GM23338 (cell line): ENCODE measurements at regions not wholly inside any gene's neighbourhood (a gene's known extent, or its start where the extent isn't known, plus 50 kb on each side); places are given as distances from the start of the nearest gene placed in this dataset.

Experiments
- ATAC-seq: fragments of 200-7000 bp; cut with Tn5 transposase; 3 replicates; pipeline ENCODE4 v1.9.1; 2020
- DNase-seq: peaks from one replicate; pipeline ENCODE4 v3.0.0-alpha.2; 2015; ENCODE audit warnings: low spot score
- H2AFZ ChIP-seq: fragments of 200-600 bp; sonication (generic); 2 replicates; pipeline ENCODE4 v1.8.0; 2016; ENCODE audit warnings: antibody characterized with exemption, mild to moderate bottlenecking, moderate library complexity
- H3F3A ChIP-seq: fragments of 200-600 bp; sonication (generic); replicated peaks from 2 replicates; pipeline ENCODE4 v1.8.0; 2017; ENCODE audit warnings: antibody characterized with exemption, mixed run types, low read depth
- H3K27ac ChIP-seq: fragments of 200-600 bp; sonication (generic); 2 replicates; pipeline ENCODE4 v1.6.1; 2016; ENCODE audit warnings: low read depth
- H3K27me3 ChIP-seq: fragments of 200-600 bp; sonication (generic); 2 replicates; pipeline ENCODE4 v1.8.0; 2016; ENCODE audit warnings: mild to moderate bottlenecking, mixed run types, moderate library complexity; ENCODE audit not compliant: insufficient read depth
- H3K36me3 ChIP-seq: fragments of 200-600 bp; sonication (generic); 2 replicates; pipeline ENCODE4 v1.8.0; 2016; ENCODE audit warnings: mild to moderate bottlenecking; ENCODE audit not compliant: insufficient read depth
- H3K4me1 ChIP-seq: fragments of 200-600 bp; sonication (generic); 2 replicates; pipeline ENCODE4 v1.8.0; 2016; ENCODE audit warnings: mild to moderate bottlenecking, moderate library complexity; ENCODE audit not compliant: insufficient read depth
- H3K4me2 ChIP-seq: fragments of 200-600 bp; sonication (generic); 2 replicates; pipeline ENCODE4 v1.7.1; 2017; ENCODE audit warnings: mixed run types
- H3K4me3 ChIP-seq: fragments of 200-600 bp; sonication (generic); 2 replicates; pipeline ENCODE4 v1.6.1; 2016; ENCODE audit warnings: mixed run types
- H3K79me2 ChIP-seq: fragments of 200-600 bp; sonication (generic); replicated peaks from 2 replicates; pipeline ENCODE4 v1.8.0; 2017; ENCODE audit warnings: mild to moderate bottlenecking; ENCODE audit not compliant: insufficient read depth
- H3K9me2 ChIP-seq: fragments of 200-600 bp; sonication (generic); 2 replicates; pipeline ENCODE4 v1.8.0; 2017; ENCODE audit not compliant: insufficient read depth
- H4K20me1 ChIP-seq: fragments of 200-600 bp; sonication (generic); replicated peaks from 2 replicates; pipeline ENCODE4 v1.8.0; 2017; ENCODE audit warnings: mild to moderate bottlenecking; ENCODE audit not compliant: insufficient read depth
- H3K27ac Mint-ChIP-seq: 2 replicates; pipeline ENCODE4 v1.8.0; 2020; ENCODE audit warnings: inconsistent platforms, mild to moderate bottlenecking, moderate library complexity, mixed read lengths
- H3K27me3 Mint-ChIP-seq: 3 replicates; pipeline ENCODE4 v1.8.0; 2022; ENCODE audit warnings: low read depth, mild to moderate bottlenecking, moderate library complexity, mixed read lengths, inconsistent platforms; ENCODE audit not compliant: insufficient read depth, poor library complexity
- H3K36me3 Mint-ChIP-seq: 3 replicates; pipeline ENCODE4 v1.8.0; 2021; ENCODE audit warnings: low read depth, mild to moderate bottlenecking, inconsistent platforms, moderate library complexity, mixed read lengths
- H3K4me1 Mint-ChIP-seq: 3 replicates; pipeline ENCODE4 v1.8.0; 2020; ENCODE audit warnings: mild to moderate bottlenecking, inconsistent platforms, mixed read lengths
- H3K4me3 Mint-ChIP-seq: 3 replicates; pipeline ENCODE4 v1.8.0; 2021; ENCODE audit warnings: moderate library complexity, mild to moderate bottlenecking, inconsistent platforms, mixed read lengths
- H3K9me3 Mint-ChIP-seq: 3 replicates; pipeline ENCODE4 v1.8.0; 2020; ENCODE audit warnings: moderate library complexity, mild to moderate bottlenecking, inconsistent platforms, mixed read lengths
- CREB1 ChIP-seq: fragments of 250-450 bp; sonication (Bioruptor Pico); IDR thresholded peaks from 2 replicates; pipeline ENCODE4 v1.5.0; 2020; ENCODE audit warnings: low read depth, mild to moderate bottlenecking, moderate library complexity
- CTCF ChIP-seq, 2 experiments: fragments of 200-600 bp in 1 of 2; sonication (generic) in 1 of 2; conservative IDR thresholded peaks; 2 replicates each; pipeline versions ENCODE4 v1.5.1 to v1.6.1; 2016 to 2017; ENCODE audit warnings: antibody characterized with exemption in 2 of 2, low read depth in 2 of 2, mild to moderate bottlenecking in 2 of 2, moderate library complexity in 1 of 2
- EZH2 ChIP-seq: fragments of 200-600 bp; sonication (generic); IDR thresholded peaks from one replicate; pipeline ENCODE4 v1.8.0; 2017; ENCODE audit warnings: antibody characterized with exemption, mild to moderate bottlenecking, low read depth; ENCODE audit not compliant: unreplicated experiment
- EZH2phosphoT487 ChIP-seq: fragments of 200-600 bp; sonication (generic); IDR thresholded peaks from one replicate; pipeline ENCODE4 v1.8.1; 2018; ENCODE audit warnings: antibody characterized with exemption; ENCODE audit not compliant: unreplicated experiment
- JUNB ChIP-seq: IDR thresholded peaks from one replicate; pipeline ENCODE4 v1.6.1; 2016; ENCODE audit warnings: antibody characterized with exemption; ENCODE audit not compliant: unreplicated experiment
- NANOG ChIP-seq: IDR thresholded peaks from 2 replicates; pipeline ENCODE4 v1.6.1; 2016; ENCODE audit warnings: antibody characterized with exemption, borderline replicate concordance
- POLR2AphosphoS5 ChIP-seq: IDR thresholded peaks from 2 replicates; pipeline ENCODE4 v1.6.1; 2016; ENCODE audit warnings: antibody characterized with exemption, low read depth
- STAT1 ChIP-seq: IDR thresholded peaks from one replicate; pipeline ENCODE4 v1.6.1; 2016; ENCODE audit warnings: antibody characterized with exemption; ENCODE audit not compliant: unreplicated experiment
- ZNF114 ChIP-seq: fragments of 250-450 bp; sonication (Bioruptor Pico); IDR thresholded peaks from 2 replicates; pipeline ENCODE4 v1.5.0; 2020; ENCODE audit warnings: mild to moderate bottlenecking, moderate library complexity
- ZNF331 ChIP-seq: fragments of 250-450 bp; sonication (Bioruptor Pico); IDR thresholded peaks from 2 replicates; pipeline ENCODE4 v1.5.0; 2020; ENCODE audit warnings: low read depth, mild to moderate bottlenecking, moderate library complexity
- TF ChIP-seq, protein P1 (sequence below): fragments of 250-450 bp; sonication (Bioruptor Pico); IDR thresholded peaks from 2 replicates; pipeline ENCODE4 v1.5.0; 2020; ENCODE audit warnings: mild to moderate bottlenecking, moderate library complexity
- TF ChIP-seq, protein P2 (sequence below): IDR thresholded peaks from 2 replicates; pipeline ENCODE4 v1.6.1; 2016; ENCODE audit warnings: antibody characterized with exemption
- TF ChIP-seq, protein P3 (sequence below): IDR thresholded peaks from one replicate; pipeline ENCODE4 v1.6.1; 2018; ENCODE audit warnings: antibody characterized with exemption; ENCODE audit not compliant: unreplicated experiment

GRCh38 chr17:56708670-56709410 lies 115.3 kb downstream of the NOG start:
- peak overlapping the region; percentile 9; the same call in 1 of the 3 replicates for H3K4me3 Mint-ChIP-seq
- TF ChIP-seq ZNF114 (CRISPR knock-in tag) = no peak
- no peak for TF ChIP-seq POLR2AphosphoS5
- no peak for TF ChIP-seq EZH2phosphoT487
- TF ChIP-seq ZNF331 (CRISPR knock-in tag) = no peak
- TF ChIP-seq, protein P1, sequence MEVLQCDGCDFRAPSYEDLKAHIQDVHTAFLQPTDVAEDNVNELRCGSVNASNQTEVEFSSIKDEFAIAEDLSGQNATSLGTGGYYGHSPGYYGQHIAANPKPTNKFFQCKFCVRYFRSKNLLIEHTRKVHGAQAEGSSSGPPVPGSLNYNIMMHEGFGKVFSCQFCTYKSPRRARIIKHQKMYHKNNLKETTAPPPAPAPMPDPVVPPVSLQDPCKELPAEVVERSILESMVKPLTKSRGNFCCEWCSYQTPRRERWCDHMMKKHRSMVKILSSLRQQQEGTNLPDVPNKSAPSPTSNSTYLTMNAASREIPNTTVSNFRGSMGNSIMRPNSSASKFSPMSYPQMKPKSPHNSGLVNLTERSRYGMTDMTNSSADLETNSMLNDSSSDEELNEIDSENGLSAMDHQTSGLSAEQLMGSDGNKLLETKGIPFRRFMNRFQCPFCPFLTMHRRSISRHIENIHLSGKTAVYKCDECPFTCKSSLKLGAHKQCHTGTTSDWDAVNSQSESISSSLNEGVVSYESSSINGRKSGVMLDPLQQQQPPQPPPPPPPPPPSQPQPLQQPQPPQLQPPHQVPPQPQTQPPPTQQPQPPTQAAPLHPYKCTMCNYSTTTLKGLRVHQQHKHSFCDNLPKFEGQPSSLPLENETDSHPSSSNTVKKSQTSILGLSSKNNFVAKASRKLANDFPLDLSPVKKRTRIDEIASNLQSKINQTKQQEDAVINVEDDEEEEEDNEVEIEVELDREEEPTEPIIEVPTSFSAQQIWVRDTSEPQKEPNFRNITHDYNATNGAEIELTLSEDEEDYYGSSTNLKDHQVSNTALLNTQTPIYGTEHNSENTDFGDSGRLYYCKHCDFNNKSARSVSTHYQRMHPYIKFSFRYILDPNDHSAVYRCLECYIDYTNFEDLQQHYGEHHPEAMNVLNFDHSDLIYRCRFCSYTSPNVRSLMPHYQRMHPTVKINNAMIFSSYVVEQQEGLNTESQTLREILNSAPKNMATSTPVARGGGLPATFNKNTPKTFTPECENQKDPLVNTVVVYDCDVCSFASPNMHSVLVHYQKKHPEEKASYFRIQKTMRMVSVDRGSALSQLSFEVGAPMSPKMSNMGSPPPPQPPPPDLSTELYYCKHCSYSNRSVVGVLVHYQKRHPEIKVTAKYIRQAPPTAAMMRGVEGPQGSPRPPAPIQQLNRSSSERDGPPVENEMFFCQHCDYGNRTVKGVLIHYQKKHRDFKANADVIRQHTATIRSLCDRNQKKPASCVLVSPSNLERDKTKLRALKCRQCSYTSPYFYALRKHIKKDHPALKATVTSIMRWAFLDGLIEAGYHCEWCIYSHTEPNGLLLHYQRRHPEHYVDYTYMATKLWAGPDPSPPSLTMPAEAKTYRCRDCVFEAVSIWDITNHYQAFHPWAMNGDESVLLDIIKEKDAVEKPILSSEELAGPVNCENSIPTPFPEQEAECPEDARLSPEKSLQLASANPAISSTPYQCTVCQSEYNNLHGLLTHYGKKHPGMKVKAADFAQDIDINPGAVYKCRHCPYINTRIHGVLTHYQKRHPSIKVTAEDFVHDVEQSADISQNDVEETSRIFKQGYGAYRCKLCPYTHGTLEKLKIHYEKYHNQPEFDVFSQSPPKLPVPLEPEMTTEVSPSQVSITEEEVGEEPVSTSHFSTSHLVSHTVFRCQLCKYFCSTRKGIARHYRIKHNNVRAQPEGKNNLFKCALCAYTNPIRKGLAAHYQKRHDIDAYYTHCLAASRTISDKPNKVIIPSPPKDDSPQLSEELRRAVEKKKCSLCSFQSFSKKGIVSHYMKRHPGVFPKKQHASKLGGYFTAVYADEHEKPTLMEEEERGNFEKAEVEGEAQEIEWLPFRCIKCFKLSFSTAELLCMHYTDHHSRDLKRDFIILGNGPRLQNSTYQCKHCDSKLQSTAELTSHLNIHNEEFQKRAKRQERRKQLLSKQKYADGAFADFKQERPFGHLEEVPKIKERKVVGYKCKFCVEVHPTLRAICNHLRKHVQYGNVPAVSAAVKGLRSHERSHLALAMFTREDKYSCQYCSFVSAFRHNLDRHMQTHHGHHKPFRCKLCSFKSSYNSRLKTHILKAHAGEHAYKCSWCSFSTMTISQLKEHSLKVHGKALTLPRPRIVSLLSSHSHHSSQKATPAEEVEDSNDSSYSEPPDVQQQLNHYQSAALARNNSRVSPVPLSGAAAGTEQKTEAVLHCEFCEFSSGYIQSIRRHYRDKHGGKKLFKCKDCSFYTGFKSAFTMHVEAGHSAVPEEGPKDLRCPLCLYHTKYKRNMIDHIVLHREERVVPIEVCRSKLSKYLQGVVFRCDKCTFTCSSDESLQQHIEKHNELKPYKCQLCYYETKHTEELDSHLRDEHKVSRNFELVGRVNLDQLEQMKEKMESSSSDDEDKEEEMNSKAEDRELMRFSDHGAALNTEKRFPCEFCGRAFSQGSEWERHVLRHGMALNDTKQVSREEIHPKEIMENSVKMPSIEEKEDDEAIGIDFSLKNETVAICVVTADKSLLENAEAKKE (CRISPR knock-in tag) = no peak
- TF ChIP-seq JUNB = no peak
- TF ChIP-seq STAT1 = no peak
- TF ChIP-seq CREB1 (CRISPR knock-in tag) = no peak
- no peak for TF ChIP-seq CTCF (conservative IDR thresholded peaks at IDR 0.05; ENCODE audit: low read depth in 2 of 2)
- TF ChIP-seq, protein P2, sequence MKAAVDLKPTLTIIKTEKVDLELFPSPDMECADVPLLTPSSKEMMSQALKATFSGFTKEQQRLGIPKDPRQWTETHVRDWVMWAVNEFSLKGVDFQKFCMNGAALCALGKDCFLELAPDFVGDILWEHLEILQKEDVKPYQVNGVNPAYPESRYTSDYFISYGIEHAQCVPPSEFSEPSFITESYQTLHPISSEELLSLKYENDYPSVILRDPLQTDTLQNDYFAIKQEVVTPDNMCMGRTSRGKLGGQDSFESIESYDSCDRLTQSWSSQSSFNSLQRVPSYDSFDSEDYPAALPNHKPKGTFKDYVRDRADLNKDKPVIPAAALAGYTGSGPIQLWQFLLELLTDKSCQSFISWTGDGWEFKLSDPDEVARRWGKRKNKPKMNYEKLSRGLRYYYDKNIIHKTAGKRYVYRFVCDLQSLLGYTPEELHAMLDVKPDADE = no peak
- TF ChIP-seq, protein P3, sequence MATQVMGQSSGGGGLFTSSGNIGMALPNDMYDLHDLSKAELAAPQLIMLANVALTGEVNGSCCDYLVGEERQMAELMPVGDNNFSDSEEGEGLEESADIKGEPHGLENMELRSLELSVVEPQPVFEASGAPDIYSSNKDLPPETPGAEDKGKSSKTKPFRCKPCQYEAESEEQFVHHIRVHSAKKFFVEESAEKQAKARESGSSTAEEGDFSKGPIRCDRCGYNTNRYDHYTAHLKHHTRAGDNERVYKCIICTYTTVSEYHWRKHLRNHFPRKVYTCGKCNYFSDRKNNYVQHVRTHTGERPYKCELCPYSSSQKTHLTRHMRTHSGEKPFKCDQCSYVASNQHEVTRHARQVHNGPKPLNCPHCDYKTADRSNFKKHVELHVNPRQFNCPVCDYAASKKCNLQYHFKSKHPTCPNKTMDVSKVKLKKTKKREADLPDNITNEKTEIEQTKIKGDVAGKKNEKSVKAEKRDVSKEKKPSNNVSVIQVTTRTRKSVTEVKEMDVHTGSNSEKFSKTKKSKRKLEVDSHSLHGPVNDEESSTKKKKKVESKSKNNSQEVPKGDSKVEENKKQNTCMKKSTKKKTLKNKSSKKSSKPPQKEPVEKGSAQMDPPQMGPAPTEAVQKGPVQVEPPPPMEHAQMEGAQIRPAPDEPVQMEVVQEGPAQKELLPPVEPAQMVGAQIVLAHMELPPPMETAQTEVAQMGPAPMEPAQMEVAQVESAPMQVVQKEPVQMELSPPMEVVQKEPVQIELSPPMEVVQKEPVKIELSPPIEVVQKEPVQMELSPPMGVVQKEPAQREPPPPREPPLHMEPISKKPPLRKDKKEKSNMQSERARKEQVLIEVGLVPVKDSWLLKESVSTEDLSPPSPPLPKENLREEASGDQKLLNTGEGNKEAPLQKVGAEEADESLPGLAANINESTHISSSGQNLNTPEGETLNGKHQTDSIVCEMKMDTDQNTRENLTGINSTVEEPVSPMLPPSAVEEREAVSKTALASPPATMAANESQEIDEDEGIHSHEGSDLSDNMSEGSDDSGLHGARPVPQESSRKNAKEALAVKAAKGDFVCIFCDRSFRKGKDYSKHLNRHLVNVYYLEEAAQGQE = no peak
- no peak for TF ChIP-seq NANOG
- no peak for TF ChIP-seq EZH2
- Histone ChIP-seq H3K9me2 (no peaks in the 10 kb centered on the region), H3F3A (no peaks in the 10 kb centered on the region), H3K27ac (no peak overlapping the region), H3K4me2 (peak overlapping the region; percentile 74; the same call in 1 of the 2 replicates), H3K27me3 (0 out of 2 replicates have a peak, but pooled peaks cover 3% of the 10 kb centered on the region), H3K36me3 (no peaks in the 10 kb centered on the region), H3K79me2 (no peaks in the 10 kb centered on the region), H3K4me3 (no peak overlapping the region), H2AFZ (peak overlapping the region; percentile 90), H4K20me1 (no peaks in the 10 kb centered on the region), H3K4me1 (peaks cover 16% of the 10 kb centered on the region)
- ATAC-seq (no peak), DNase-seq (no peak)
- H3K4me1 Mint-ChIP-seq = peaks cover 20% of the 10 kb centered on the region
- H3K27ac Mint-ChIP-seq = no peak overlapping the region
- no peaks in the 10 kb centered on the region for H3K36me3 Mint-ChIP-seq
- H3K9me3 Mint-ChIP-seq = no peaks in the 10 kb centered on the region
- H3K27me3 Mint-ChIP-seq = peaks cover 8% of the 10 kb centered on the region
